ENCODE measurements at regions not wholly inside any gene's neighbourhood (a gene's known extent, or its start where the extent isn't known, plus 50 kb on each side); places are given as distances from the start of the nearest gene placed in this dataset.

DNA sequence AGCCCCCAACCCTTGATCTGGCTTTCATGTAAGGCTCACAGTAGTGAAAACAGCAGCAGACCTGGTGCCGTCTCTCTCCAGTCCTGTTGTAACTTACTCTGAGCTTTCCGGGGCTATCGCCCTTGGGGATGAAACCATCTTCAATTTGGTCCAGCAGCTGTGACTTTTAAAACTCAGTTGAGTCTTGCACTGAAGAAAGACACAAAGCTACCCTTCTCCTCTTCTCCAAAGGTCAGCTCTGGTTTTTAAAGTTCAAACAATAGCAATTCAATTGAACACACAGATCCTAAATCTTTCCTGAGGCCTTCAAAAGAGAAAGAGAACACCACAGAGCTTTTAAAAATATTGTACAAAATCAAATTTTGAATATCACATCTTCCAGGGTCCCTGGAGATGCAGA lies 83.5 kb downstream of the SNX5 start:
- Histone ChIP-seq H2AFZ (ENCODE audit: low read depth, low read length) (no peak overlapping the region), H3K9ac (ENCODE audit: low read length) (no peak overlapping the region), H3K27ac (ENCODE audit: low read depth, low read length) (no peak overlapping the region), H3K4me3 (ENCODE audit: insufficient read depth, low read depth, low read length) (no peak overlapping the region), H3K27me3 (ENCODE audit: insufficient read depth, low read length) (no peaks in the 10 kb centered on the region), H3K9me3 (ENCODE audit: insufficient read depth, low read depth, low read length) (peaks cover 7% of the 10 kb centered on the region), H4K20me1 (ENCODE audit: insufficient read depth, low read length) (no peaks in the 10 kb centered on the region), H3K4me2 (ENCODE audit: low read length) (no peak overlapping the region), H3K79me2 (ENCODE audit: insufficient read depth, low read length) (no peaks in the 10 kb centered on the region), H3K4me1 (ENCODE audit: insufficient read depth, low read length) (no peaks in the 10 kb centered on the region), H3K36me3 (ENCODE audit: insufficient read depth, low read length) (no peaks in the 10 kb centered on the region)
- no peak overlapping the region for H3K4me3 Mint-ChIP-seq (ENCODE audit: unreplicated experiment)
- no peak for TF ChIP-seq EZH2 (IDR thresholded peaks at IDR 0.05; ENCODE audit: insufficient read depth, low read length)
- TF ChIP-seq, protein P1, sequence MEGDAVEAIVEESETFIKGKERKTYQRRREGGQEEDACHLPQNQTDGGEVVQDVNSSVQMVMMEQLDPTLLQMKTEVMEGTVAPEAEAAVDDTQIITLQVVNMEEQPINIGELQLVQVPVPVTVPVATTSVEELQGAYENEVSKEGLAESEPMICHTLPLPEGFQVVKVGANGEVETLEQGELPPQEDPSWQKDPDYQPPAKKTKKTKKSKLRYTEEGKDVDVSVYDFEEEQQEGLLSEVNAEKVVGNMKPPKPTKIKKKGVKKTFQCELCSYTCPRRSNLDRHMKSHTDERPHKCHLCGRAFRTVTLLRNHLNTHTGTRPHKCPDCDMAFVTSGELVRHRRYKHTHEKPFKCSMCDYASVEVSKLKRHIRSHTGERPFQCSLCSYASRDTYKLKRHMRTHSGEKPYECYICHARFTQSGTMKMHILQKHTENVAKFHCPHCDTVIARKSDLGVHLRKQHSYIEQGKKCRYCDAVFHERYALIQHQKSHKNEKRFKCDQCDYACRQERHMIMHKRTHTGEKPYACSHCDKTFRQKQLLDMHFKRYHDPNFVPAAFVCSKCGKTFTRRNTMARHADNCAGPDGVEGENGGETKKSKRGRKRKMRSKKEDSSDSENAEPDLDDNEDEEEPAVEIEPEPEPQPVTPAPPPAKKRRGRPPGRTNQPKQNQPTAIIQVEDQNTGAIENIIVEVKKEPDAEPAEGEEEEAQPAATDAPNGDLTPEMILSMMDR (IDR thresholded peaks at IDR 0.05; ENCODE audit: insufficient read depth, low read depth, low read length) = no peak
- peaks cover 19% of the 10 kb centered on the region for H3K9me3 Mint-ChIP-seq (ENCODE audit: unreplicated experiment)
- FAIRE-seq (no peak), DNase-seq (ENCODE audit: low read depth) (no peak)
- H3K4me1 Mint-ChIP-seq (ENCODE audit: low read depth, unreplicated experiment) = peaks cover 7% of the 10 kb centered on the region
- peaks cover 3% of the 10 kb centered on the region for H3K27me3 Mint-ChIP-seq (ENCODE audit: low read depth, unreplicated experiment)
- H3K27ac Mint-ChIP-seq (ENCODE audit: unreplicated experiment) = no peak overlapping the region
- H3K36me3 Mint-ChIP-seq (ENCODE audit: low read depth, unreplicated experiment) = no peaks in the 10 kb centered on the region

DNA sequence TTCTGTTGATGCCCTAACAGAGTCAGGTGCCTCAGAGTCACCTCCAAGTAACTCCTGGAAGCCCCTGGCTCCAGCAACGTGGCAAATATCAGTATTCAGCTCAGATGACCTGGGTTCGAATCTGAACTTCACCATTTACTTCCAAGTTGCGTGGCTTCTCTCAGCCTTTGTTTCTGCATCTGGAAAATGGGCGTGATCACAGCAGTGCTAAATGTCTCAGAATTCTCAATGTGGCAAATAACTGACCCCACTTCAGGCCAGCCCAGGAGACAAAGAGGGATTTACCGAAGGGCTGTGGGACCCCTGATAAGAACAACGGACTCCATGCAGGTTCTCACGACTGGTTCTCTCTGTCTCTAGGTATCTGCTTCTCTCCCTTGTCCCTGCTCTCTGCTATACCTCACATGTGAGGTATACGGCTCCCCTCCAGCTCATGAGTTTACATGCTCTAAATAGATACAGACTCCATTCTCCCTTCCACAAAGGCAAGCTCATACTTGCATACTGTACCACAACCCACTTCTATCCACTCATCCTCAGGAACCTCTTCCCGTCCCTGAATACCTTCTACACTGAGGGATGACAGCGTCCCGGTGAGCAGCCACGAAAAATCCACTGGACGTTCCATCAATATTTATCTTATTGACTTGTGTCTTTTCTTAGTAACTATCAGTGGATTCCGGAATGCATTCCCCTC lies 84.1 kb downstream of the SNX5 start:
- H3K4me1 ChIP-seq (ENCODE audit: insufficient read depth, low read length) = no peaks in the 10 kb centered on the region
- peak overlapping the region; percentile 3 for H3K4me3 Mint-ChIP-seq (ENCODE audit: unreplicated experiment)
- H4K20me1 ChIP-seq (ENCODE audit: insufficient read depth, low read length) = no peaks in the 10 kb centered on the region
- peaks cover 3% of the 10 kb centered on the region for H3K27me3 Mint-ChIP-seq (ENCODE audit: low read depth, unreplicated experiment)
- H3K36me3 ChIP-seq (ENCODE audit: insufficient read depth, low read length) = no peaks in the 10 kb centered on the region
- peaks cover 16% of the 10 kb centered on the region for H3K9me3 Mint-ChIP-seq (ENCODE audit: unreplicated experiment)
- H3K79me2 ChIP-seq (ENCODE audit: insufficient read depth, low read length) = no peaks in the 10 kb centered on the region
- no peak overlapping the region for H3K27ac Mint-ChIP-seq (ENCODE audit: unreplicated experiment)
- H3K9ac ChIP-seq (ENCODE audit: low read length) = no peak overlapping the region
- peaks cover 7% of the 10 kb centered on the region for H3K4me1 Mint-ChIP-seq (ENCODE audit: low read depth, unreplicated experiment)
- FAIRE-seq = no peak
- no peak overlapping the region for H2AFZ ChIP-seq (ENCODE audit: low read depth, low read length)
- H3K9me3 ChIP-seq (ENCODE audit: insufficient read depth, low read depth, low read length) = peaks cover 4% of the 10 kb centered on the region
- H3K36me3 Mint-ChIP-seq (ENCODE audit: low read depth, unreplicated experiment) = no peaks in the 10 kb centered on the region
- no peak overlapping the region for H3K4me3 ChIP-seq (ENCODE audit: insufficient read depth, low read depth, low read length)
- DNase-seq (ENCODE audit: low read depth) = no peak
- no peaks in the 10 kb centered on the region for H3K27me3 ChIP-seq (ENCODE audit: insufficient read depth, low read length)
- H3K4me2 ChIP-seq (ENCODE audit: low read length) = no peak overlapping the region
- H3K27ac ChIP-seq (ENCODE audit: low read depth, low read length) = no peak overlapping the region
- TF ChIP-seq, protein P1 (IDR thresholded peaks at IDR 0.05; ENCODE audit: insufficient read depth, low read depth, low read length) = no peak
- no peak for TF ChIP-seq EZH2 (IDR thresholded peaks at IDR 0.05; ENCODE audit: insufficient read depth, low read length)

DNA sequence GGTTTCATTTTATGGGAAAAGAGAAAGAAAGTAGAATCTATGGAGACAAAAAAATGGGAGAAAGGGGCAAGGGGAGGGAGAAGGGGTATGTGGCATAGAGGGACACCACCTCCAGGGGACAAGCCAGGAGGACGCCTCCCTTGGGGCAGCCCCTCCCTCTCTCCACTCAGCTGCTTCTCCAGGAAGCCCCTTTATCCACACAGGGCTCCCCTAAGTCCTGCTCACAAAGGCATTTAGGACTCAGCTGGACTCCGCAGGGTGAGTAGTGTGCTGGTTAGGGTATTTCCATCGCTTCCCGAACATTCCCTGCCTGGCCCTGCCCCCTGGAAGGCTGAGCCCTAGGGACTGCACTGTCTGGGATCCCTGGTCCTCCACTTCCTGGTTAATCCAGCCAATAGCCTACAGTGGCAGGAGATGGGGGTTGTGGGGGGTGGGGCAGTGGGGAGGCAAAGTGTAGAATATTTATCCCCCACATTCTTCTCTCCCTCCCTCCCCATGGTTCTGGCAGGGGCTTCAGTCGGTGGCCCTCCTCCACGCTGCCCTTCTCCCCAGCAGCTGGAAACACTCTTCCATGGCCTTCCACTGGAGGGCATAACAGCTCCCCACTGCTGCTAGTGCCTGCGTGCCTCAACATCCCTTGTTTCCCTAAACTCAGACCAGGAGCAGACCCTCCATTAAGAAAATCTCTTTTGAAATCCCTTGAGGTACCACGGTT lies 84.8 kb downstream of the SNX5 start:
- H3K27ac Mint-ChIP-seq (ENCODE audit: unreplicated experiment) = no peak overlapping the region
- Histone ChIP-seq H3K4me1 (ENCODE audit: insufficient read depth, low read length) (no peaks in the 10 kb centered on the region), H3K36me3 (ENCODE audit: insufficient read depth, low read length) (no peaks in the 10 kb centered on the region), H2AFZ (ENCODE audit: low read depth, low read length) (no peak overlapping the region), H3K27me3 (ENCODE audit: insufficient read depth, low read length) (no peaks in the 10 kb centered on the region), H3K4me2 (ENCODE audit: low read length) (no peak overlapping the region), H3K9ac (ENCODE audit: low read length) (no peak overlapping the region), H3K27ac (ENCODE audit: low read depth, low read length) (no peak overlapping the region), H3K4me3 (ENCODE audit: insufficient read depth, low read depth, low read length) (no peak overlapping the region), H3K79me2 (ENCODE audit: insufficient read depth, low read length) (no peaks in the 10 kb centered on the region), H4K20me1 (ENCODE audit: insufficient read depth, low read length) (no peaks in the 10 kb centered on the region), H3K9me3 (ENCODE audit: insufficient read depth, low read depth, low read length) (no peaks in the 10 kb centered on the region)
- H3K4me3 Mint-ChIP-seq (ENCODE audit: unreplicated experiment) = no peak overlapping the region
- H3K4me1 Mint-ChIP-seq (ENCODE audit: low read depth, unreplicated experiment) = peaks cover 7% of the 10 kb centered on the region
- no peaks in the 10 kb centered on the region for H3K36me3 Mint-ChIP-seq (ENCODE audit: low read depth, unreplicated experiment)
- no peak for TF ChIP-seq EZH2 (IDR thresholded peaks at IDR 0.05; ENCODE audit: insufficient read depth, low read length)
- TF ChIP-seq, protein P1 (IDR thresholded peaks at IDR 0.05; ENCODE audit: insufficient read depth, low read depth, low read length) = no peak
- H3K27me3 Mint-ChIP-seq (ENCODE audit: low read depth, unreplicated experiment) = peaks cover 5% of the 10 kb centered on the region
- peaks cover 11% of the 10 kb centered on the region for H3K9me3 Mint-ChIP-seq (ENCODE audit: unreplicated experiment)
- no peak for DNase-seq (ENCODE audit: low read depth)
- FAIRE-seq = no peak
